Bronchial epithelial cell (primary cell): ENCODE measurements at regions not wholly inside any gene's neighbourhood (a gene's known extent, or its start where the extent isn't known, plus 50 kb on each side); places are given as distances from the start of the nearest gene placed in this dataset.
A peak's percentile ranks its signal among the peaks of the same experiment; 100 is the strongest.
"Not testable (repeated sequence)": the region's sequence is repeated elsewhere in the genome, so short reads cannot be mapped to it uniquely, and the experiment has no call there.

Experiments used
- DNase-seq: peaks from one replicate; pipeline ENCODE4 v3.0.0-alpha.2; 2010; ENCODE audit warnings: low read depth
- FAIRE-seq: peaks from 2 replicates; lab custom pipeline; 2011; peaks lifted over from hg19 to GRCh38; lab: Jason Lieb, UNC
- H3K27me3 ChIP-seq: 2 replicates; pipeline ENCODE4 v1.5.1; 2011; ENCODE audit warnings: low read length; ENCODE audit not compliant: control insufficient read depth, insufficient read depth
- H3K36me3 ChIP-seq: 2 replicates; pipeline ENCODE4 v1.5.1; 2011; ENCODE audit warnings: low read length; ENCODE audit not compliant: control insufficient read depth, insufficient read depth
- H3K4me3 ChIP-seq: 2 replicates; pipeline ENCODE4 v1.5.1; 2011; ENCODE audit warnings: mild to moderate bottlenecking, low read depth, low read length, control low read depth
- CTCF ChIP-seq: IDR thresholded peaks from 2 replicates; pipeline ENCODE4 v1.5.1; 2011; ENCODE audit warnings: mild to moderate bottlenecking, moderate library complexity, low read length, control low read depth, inconsistent platforms; ENCODE audit not compliant: insufficient read depth, severe bottlenecking

- no peaks in the 10 kb centered on the region for H3K36me3 ChIP-seq
- H3K27me3 ChIP-seq: no peaks in the 10 kb centered on the region
- TF ChIP-seq CTCF: no peak
- FAIRE-seq (no peak), DNase-seq (no peak)
- no peak overlapping the region for H3K4me3 ChIP-seq
Observed at GRCh38 chr7:48832303-48832845, 92.0 kb upstream of the CDC14C start.

- Histone ChIP-seq H3K27me3 (no peaks in the 10 kb centered on the region), H3K36me3 (no peaks in the 10 kb centered on the region), H3K4me3 (no peak overlapping the region)
- no peak for TF ChIP-seq CTCF
- FAIRE-seq (no peak), DNase-seq (no peak)
Observed at GRCh38 chr7:48837266-48837665, 87.1 kb upstream of the CDC14C start.

GRCh38 chr7:48839108-48839507, 85.2 kb upstream of the CDC14C start:
- FAIRE-seq (no peak), DNase-seq (peak; percentile 26)
- TF ChIP-seq CTCF: no peak

GRCh38 chr7:48841739-48842138, 82.6 kb upstream of the CDC14C start:
- no peak for FAIRE-seq
- Histone ChIP-seq H3K4me3 (no peak overlapping the region), H3K27me3 (no peaks in the 10 kb centered on the region), H3K36me3 (no peaks in the 10 kb centered on the region)
- DNase-seq: no peak
- no peak for TF ChIP-seq CTCF

More at GRCh38 chr7:48839108-48839507, 85.2 kb upstream of the CDC14C start:
- H3K4me3 ChIP-seq: no peak overlapping the region
- H3K36me3 ChIP-seq: no peaks in the 10 kb centered on the region
- no peaks in the 10 kb centered on the region for H3K27me3 ChIP-seq

GRCh38 chr7:48847917-48848316, 76.4 kb upstream of the CDC14C start:
- no peak for FAIRE-seq
- no peak for DNase-seq
- H3K4me3 ChIP-seq: no peak overlapping the region
- no peaks in the 10 kb centered on the region for H3K27me3 ChIP-seq
- no peak for TF ChIP-seq CTCF
- H3K36me3 ChIP-seq: no peaks in the 10 kb centered on the region

GRCh38 chr7:48860447-48860846, 63.9 kb upstream of the CDC14C start:
- H3K27me3 ChIP-seq, H3K4me3 ChIP-seq, FAIRE-seq, DNase-seq, H3K36me3 ChIP-seq: not testable (repeated sequence)
